Activated T-helper 2 cell treated with anti-CD3 and anti-CD28 coated beads, Interferon-gamma antibody, Interleukin-2, Interleukin-4, amounts not matched to agents 10 μg/mL and 5 μg/mL and 100 μg/mL, durations not matched to agents 14 hours and 24 hours and 36 hours (primary cell): ENCODE measurements at regions not wholly inside any gene's neighbourhood (a gene's known extent, or its start where the extent isn't known, plus 50 kb on each side); places are given as distances from the start of the nearest gene placed in this dataset.
"Not testable (repeated sequence)": the region's sequence is repeated elsewhere in the genome, so short reads cannot be mapped to it uniquely, and the experiment has no call there.

Source experiments
- DNase-seq: peaks from one replicate; pipeline ENCODE4 v3.0.0; 2021; ENCODE audit warnings: low spot score
- H3K27ac Mint-ChIP-seq: one replicate; pipeline ENCODE4 v1.8.0; 2021; ENCODE audit warnings: mixed read lengths
- H3K27me3 Mint-ChIP-seq: one replicate; pipeline ENCODE4 v1.8.0; 2021; ENCODE audit warnings: low read depth, mixed read lengths
- H3K36me3 Mint-ChIP-seq: one replicate; pipeline ENCODE4 v1.8.0; 2021; ENCODE audit warnings: low read depth, mixed read lengths
- H3K4me1 Mint-ChIP-seq: one replicate; pipeline ENCODE4 v1.8.0; 2021; ENCODE audit warnings: low read depth, mixed read lengths
- H3K4me3 Mint-ChIP-seq: one replicate; pipeline ENCODE4 v1.8.0; 2021; ENCODE audit warnings: low read depth, mild to moderate bottlenecking, moderate library complexity, mixed read lengths
- H3K9me3 Mint-ChIP-seq: one replicate; pipeline ENCODE4 v1.8.0; 2021; ENCODE audit warnings: mixed read lengths
- intact Hi-C: fragments of 100-400 bp; cut with micrococcal nuclease; formaldehyde crosslinking; loops from one replicate; pipeline ENCODE4 v1.15.1; 2023

DNA sequence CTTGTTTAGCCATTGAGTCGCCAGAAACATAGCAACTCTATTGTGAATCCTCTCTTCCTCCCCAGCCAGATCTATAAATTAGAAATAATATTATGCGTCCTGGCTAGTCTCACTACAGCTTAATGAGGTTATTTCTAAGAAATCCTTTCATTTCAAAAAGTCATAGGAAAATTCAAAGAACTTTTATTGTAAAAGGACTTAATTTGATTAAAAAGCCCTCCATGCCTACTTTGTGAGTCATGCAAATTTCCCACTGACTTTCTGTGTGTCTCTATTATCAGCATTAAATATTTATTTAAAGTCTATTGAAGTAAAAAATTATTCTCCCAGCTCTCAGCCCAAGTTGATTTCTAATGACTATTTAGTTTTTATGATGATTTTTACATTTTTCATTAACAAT lies 160.7 kb downstream of the PHLDA1 start:
- Mint-ChIP-seq H3K4me3 (no peak overlapping the region), H3K27me3 (peaks cover 16% of the 10 kb centered on the region), H3K36me3 (no peaks in the 10 kb centered on the region), H3K4me1 (peaks cover 11% of the 10 kb centered on the region), H3K27ac (no peak overlapping the region), H3K9me3 (peaks cover 15% of the 10 kb centered on the region)
- no peak for DNase-seq
- intact Hi-C loops, result no loop called here

DNA sequence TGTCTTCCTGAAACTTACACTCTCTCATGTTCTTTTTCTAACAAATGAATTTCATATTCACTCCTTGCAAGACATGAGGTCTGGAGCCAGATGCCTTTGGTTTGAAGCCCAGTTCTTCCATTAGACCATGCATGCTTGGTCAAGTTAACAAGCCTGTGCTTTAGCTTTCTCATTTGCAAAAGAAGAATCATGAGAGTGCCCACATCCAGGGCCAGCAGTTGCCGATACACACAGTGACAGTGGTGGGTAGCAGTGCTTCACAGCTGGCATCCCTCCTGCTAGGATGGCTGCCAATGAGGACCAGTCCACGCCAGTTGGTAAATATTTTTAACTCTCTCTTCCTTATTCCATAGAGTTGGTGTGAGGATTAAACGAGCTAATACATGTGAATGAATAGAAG lies 163.1 kb downstream of the PHLDA1 start:
- Mint-ChIP-seq H3K9me3 (no peaks in the 10 kb centered on the region), H3K27ac (no peak overlapping the region), H3K4me3 (no peak overlapping the region), H3K27me3 (peaks cover 10% of the 10 kb centered on the region), H3K36me3 (no peaks in the 10 kb centered on the region), H3K4me1 (peaks cover 5% of the 10 kb centered on the region)
- intact Hi-C loops, result no loop called here
- no peak for DNase-seq

DNA sequence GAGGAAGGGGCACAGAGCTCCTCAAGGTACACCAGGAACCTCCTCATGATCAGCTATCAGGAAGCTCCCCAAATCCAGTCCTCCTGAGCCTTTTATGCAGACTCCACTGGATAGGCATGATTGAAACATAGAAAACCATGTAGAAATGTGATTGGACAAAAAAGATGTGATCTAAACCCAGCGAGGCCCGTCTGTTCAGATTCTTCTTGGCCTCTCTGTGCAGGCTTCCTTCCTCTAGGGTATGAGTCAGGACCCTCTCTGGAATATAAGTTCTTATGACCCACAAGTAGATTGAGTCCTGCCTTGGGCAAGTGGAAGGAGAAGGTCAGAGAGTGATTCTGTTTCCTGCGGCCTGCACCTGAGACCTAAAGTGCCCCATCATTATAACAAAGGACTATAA lies 166.3 kb downstream of the PHLDA1 start:
- Mint-ChIP-seq H3K27ac (no peak overlapping the region), H3K36me3 (no peaks in the 10 kb centered on the region), H3K27me3 (no peaks in the 10 kb centered on the region), H3K4me1 (peaks cover 15% of the 10 kb centered on the region), H3K9me3 (no peaks in the 10 kb centered on the region), H3K4me3 (no peak overlapping the region)
- intact Hi-C loops, result no loop called here
- no peak for DNase-seq

DNA sequence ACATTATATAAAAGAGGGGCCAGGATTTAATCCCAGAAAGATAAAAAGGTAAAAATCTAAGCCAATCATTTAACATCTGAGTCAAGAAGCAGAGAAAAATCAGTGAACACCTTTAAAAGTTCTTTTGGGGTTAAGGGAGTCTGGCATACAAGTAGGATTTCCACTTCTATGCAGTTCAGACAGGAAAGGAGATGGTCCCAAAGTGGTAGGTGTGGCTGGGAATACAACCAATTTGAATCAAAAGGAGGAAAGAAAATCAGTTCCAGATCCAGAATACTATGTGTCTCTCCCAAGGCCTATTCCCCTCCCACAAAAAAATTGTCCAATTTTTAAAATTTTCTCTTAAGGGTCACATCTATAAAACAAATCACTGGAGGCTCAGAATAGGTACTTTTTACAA lies 167.4 kb downstream of the PHLDA1 start:
- DNase-seq, result no peak
- H3K4me3 Mint-ChIP-seq, result no peak overlapping the region
- no peaks in the 10 kb centered on the region for H3K36me3 Mint-ChIP-seq
- intact Hi-C loops, result no loop called here
- H3K4me1 Mint-ChIP-seq, result peaks cover 15% of the 10 kb centered on the region
- H3K27me3 Mint-ChIP-seq, result no peaks in the 10 kb centered on the region
- no peak overlapping the region for H3K27ac Mint-ChIP-seq
- H3K9me3 Mint-ChIP-seq, result no peaks in the 10 kb centered on the region

DNA sequence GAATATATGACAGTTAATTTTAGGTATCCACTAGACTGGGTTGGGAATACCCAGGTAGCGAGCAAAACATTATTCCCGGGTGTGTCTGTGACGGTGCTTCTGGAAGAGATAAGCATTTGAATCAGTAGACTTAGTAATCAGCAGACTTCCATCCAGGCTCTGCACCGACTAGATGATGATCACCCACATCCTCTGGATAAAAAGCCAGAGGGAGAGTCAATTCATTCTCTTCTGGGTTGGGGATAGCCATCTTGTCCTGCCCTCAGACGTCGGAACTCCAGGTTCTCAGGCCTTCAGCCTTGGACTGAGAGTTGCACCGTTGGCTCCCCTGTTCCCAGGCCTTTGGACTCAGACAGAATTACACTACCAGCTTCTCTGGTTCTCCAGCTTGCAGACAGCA lies 168.0 kb downstream of the PHLDA1 start:
- Mint-ChIP-seq H3K36me3 (no peaks in the 10 kb centered on the region), H3K4me3 (no peak overlapping the region), H3K4me1 (peaks cover 15% of the 10 kb centered on the region), H3K27ac (no peak overlapping the region), H3K9me3 (no peaks in the 10 kb centered on the region), H3K27me3 (no peaks in the 10 kb centered on the region)
- DNase-seq, result no peak
- intact Hi-C loops, result no loop called here

DNA sequence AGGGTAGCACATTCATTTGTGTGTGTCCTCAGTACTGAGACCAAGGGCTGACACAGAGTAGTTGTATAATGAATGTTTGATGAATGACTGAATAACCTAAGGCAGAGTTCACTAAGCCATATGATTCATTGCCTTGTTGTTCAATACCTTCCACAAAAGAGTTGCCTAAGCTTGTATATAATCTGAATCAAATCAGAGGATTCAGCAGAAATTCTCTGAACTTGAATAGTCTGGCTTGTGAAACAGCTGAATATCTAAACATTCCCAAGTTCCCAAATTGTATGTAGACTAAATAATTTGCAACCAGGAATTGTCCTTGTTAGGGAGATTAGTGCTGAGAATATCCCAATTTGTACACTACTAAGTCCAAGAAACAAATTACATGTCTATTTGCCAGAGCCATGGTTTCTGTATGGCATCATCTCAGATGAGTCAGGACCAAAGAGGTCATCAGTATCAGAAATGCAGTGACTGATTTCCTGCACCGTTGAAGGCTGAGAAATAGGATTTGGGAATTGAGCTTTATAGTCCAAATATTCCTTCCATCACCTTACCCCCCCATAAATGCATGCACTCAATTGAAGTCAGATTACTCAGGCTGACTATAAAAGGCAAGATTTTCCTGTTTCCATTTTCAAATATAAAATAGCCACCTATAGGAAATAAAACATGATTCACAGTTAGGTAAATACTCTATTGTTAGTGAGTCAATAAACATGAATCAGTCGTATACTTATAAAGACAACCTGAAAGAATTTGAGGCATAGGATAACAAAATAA lies 168.7 kb downstream of the PHLDA1 start:
- H3K36me3 Mint-ChIP-seq, result no peaks in the 10 kb centered on the region

DNA sequence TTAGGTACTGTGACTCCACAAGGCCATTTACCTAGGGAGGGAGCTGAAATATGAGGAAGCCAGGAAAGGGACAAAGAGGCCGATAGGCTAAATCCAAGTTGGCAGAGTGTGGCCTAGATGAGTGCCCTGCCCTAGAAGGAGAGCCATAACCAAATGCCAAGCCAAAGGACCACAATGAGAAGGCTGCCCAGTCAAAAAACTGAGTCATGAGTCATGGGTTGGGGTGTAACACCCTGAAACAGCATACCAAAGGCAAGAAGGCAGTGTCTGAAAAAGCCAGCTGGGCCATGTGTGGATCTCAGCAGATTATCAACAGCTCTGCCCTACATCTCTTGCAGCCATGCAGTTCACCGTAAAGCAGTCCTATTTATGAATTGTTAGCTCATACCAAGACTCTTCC lies 171.7 kb downstream of the PHLDA1 start:
- no peak for DNase-seq
- Mint-ChIP-seq H3K4me1 (peaks cover 12% of the 10 kb centered on the region), H3K4me3 (no peak overlapping the region), H3K27me3 (peaks cover 6% of the 10 kb centered on the region), H3K9me3 (no peaks in the 10 kb centered on the region), H3K36me3 (no peaks in the 10 kb centered on the region), H3K27ac (no peak overlapping the region)
- intact Hi-C loops, result no loop called here

More for the DNA sequence above, 168.7 kb downstream of the PHLDA1 start:
- H3K27ac Mint-ChIP-seq, result no peak overlapping the region
- no peaks in the 10 kb centered on the region for H3K27me3 Mint-ChIP-seq
- no peak overlapping the region for H3K4me3 Mint-ChIP-seq
- intact Hi-C loops, result no loop called here
- DNase-seq, result no peak
- peaks cover 15% of the 10 kb centered on the region for H3K4me1 Mint-ChIP-seq
- H3K9me3 Mint-ChIP-seq, result no peaks in the 10 kb centered on the region

DNA sequence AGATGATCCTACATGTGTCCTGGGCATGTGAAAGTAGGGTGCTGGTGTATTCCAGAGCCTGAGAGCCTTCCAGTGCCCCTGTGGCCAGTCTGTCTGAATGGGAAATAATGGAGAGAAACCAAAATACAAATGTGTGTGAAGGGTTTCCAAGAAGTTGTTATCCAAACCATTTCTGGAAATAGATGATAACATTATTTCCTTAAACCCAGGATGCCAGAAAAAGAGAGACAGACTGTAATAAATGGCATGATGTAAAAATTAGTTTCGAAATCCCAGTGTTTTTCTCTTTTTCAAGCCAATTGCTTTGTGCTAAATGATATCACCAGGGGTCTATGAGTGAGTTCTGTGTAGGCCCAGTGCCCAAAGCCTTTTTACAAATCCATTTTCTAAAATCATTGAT lies 175.3 kb downstream of the PHLDA1 start:
- H3K27me3 Mint-ChIP-seq, result peaks cover 35% of the 10 kb centered on the region

DNA sequence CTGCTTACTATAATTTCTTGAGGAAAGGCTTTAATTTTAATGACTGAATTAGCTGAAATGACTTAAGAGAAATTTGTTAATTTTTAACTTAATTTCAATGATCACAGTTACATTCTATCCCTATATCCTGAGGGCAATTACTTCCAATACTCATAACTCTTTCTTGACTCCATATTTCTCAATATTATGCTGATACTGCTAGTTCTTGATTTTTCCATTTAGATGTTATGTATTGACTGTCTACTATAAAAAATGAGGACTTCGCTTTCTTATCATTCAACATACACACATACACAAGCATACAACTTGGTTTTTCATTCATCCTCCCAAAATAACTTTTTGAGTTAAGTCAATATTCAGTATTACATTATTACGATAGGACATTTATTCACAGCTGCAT lies 176.2 kb downstream of the PHLDA1 start:
- Mint-ChIP-seq H3K27ac (no peak overlapping the region), H3K4me1 (no peaks in the 10 kb centered on the region), H3K4me3 (no peak overlapping the region), H3K9me3 (no peaks in the 10 kb centered on the region), H3K27me3 (peaks cover 42% of the 10 kb centered on the region), H3K36me3 (no peaks in the 10 kb centered on the region)
- intact Hi-C loops, result no loop called here
- no peak for DNase-seq

More for the DNA sequence above, 175.3 kb downstream of the PHLDA1 start:
- intact Hi-C loops, result no loop called here
- H3K4me1 Mint-ChIP-seq, result no peaks in the 10 kb centered on the region
- no peaks in the 10 kb centered on the region for H3K9me3 Mint-ChIP-seq
- H3K27ac Mint-ChIP-seq, result no peak overlapping the region
- no peak overlapping the region for H3K4me3 Mint-ChIP-seq
- no peaks in the 10 kb centered on the region for H3K36me3 Mint-ChIP-seq
- no peak for DNase-seq

DNA sequence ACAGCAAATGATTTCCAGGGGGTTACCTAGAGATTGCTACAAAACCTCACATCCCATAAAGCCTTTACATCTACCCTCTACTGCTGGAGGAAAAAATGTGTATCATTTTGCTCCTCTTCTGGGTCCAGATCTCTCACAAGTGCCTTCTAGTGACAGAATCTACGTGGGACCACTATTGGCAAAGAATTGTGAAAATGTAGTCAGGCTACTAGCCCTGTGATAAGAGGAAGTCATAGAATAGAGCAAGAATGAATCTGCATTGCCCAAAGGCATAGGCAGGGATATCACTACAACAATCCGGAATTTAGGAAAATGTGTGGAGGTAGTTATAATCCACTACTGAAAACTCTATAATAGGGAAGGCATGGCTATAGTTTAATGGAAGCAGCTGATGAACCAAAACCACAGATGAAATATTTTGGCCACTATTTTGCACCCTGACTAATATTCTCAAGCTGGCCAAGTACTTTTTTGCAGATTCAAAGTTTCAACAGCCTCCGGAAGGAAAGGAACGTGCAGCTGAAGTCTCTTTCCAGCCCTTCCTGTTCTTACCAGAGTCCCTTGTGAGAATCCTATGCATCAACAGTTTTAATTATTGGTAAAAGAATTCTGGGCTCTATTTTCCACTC lies 176.8 kb downstream of the PHLDA1 start:
- Mint-ChIP-seq H3K4me1 (no peaks in the 10 kb centered on the region), H3K4me3 (no peak overlapping the region), H3K27ac (no peak overlapping the region), H3K36me3 (no peaks in the 10 kb centered on the region), H3K27me3 (peaks cover 42% of the 10 kb centered on the region), H3K9me3 (no peaks in the 10 kb centered on the region)
- intact Hi-C loops, result no loop called here
- no peak for DNase-seq

DNA sequence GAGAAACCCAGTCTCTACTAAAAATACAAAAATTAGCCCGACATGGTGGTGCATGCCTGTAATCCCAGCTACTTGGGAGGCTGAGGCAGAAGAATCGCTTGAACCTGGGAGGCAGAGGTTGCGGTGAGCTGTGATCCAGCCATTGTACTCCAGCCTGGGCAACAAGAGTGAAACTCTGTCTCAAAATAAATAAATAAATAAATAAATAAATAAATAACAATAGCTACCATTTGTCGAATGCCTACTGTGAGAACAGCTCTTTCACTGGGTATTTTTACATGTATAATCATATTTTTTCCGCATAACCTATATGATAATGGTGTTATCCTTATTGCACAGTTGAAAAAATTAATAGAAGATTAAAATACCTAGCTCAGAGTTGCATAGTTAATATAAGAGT lies 177.4 kb downstream of the PHLDA1 start:
- intact Hi-C loops, H3K36me3 Mint-ChIP-seq, H3K4me3 Mint-ChIP-seq, H3K27ac Mint-ChIP-seq, H3K4me1 Mint-ChIP-seq, H3K9me3 Mint-ChIP-seq, DNase-seq: not testable (repeated sequence)
- peaks cover 44% of the 10 kb centered on the region for H3K27me3 Mint-ChIP-seq

DNA sequence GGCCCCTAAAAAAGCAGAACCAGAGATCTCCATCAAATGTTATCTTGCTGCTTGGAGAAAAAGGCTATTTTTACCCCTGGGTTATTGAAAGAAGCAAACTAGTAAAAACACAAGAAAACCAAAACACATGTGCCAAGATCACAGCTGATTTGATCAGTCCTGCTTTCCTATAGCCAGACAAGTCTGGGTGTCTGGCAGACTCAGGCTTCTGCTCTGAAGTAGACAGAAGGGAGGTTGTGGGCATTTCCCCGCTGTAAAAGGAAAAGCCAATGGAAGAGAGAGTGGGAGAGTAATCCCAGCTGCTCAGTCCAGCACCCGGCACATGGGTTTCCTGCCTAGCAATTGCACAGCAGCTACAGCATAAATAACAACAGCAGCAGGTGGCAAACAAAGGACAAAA lies 177.9 kb downstream of the PHLDA1 start:
- no peak for DNase-seq
- Mint-ChIP-seq H3K9me3 (no peaks in the 10 kb centered on the region), H3K4me3 (no peak overlapping the region), H3K27ac (no peak overlapping the region), H3K27me3 (peaks cover 44% of the 10 kb centered on the region), H3K4me1 (no peaks in the 10 kb centered on the region), H3K36me3 (no peaks in the 10 kb centered on the region)
- intact Hi-C loops, result no loop called here

DNA sequence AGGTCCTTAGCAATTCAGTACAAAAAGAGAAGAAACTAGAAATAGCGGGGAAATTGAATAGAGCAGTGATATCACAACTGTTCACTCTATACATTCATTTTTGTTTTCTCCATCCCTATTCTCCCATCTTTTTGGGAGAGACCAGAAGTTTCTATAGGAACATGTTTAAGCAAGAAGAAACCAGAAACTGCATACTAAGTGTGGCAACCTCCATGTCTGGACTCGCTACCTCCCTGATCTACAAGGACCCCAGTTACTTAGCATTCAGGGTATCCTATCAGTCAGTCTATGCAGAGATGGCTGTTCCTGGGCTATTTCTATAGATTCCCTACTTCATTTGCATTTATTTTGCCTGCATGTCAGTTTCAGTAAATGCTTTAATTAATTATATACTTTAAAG lies 178.6 kb downstream of the PHLDA1 start:
- no peak for DNase-seq
- Mint-ChIP-seq H3K4me1 (no peaks in the 10 kb centered on the region), H3K27me3 (peaks cover 44% of the 10 kb centered on the region), H3K4me3 (no peak overlapping the region), H3K36me3 (no peaks in the 10 kb centered on the region), H3K9me3 (no peaks in the 10 kb centered on the region), H3K27ac (no peak overlapping the region)
- intact Hi-C loops, result no loop called here
